ENCODE measurements at regions not wholly inside any gene's neighbourhood (a gene's known extent, or its start where the extent isn't known, plus 50 kb on each side); places are given as distances from the start of the nearest gene placed in this dataset.

- TF ChIP-seq EZH2 (IDR thresholded peaks at IDR 0.05; ENCODE audit: borderline replicate concordance, insufficient read depth, low read depth, low read length, poor library complexity, severe bottlenecking) (no peak), CTCF (IDR thresholded peaks at IDR 0.05) (no peak)
- 63% methylated on average over 13 of the region's 19 CpGs for WGBS (ENCODE audit: insufficient coverage)
- DNase-seq (no peak), ATAC-seq (ENCODE audit: low read depth) (no peak)
- no peaks in the 10 kb centered on the region for H3K79me2 ChIP-seq (ENCODE audit: control insufficient read depth, insufficient read depth, low read length)
- peaks cover 14% of the 10 kb centered on the region for H3K27me3 Mint-ChIP-seq
- no peak overlapping the region for H3K27ac Mint-ChIP-seq
- no peaks in the 10 kb centered on the region for H3K9me3 Mint-ChIP-seq (ENCODE audit: insufficient read depth)
- no peak overlapping the region for H3K4me2 ChIP-seq (replicated peaks; ENCODE audit: low read depth, low read length, poor library complexity, severe bottlenecking)
- no peaks in the 10 kb centered on the region for H4K20me1 ChIP-seq (ENCODE audit: control insufficient read depth, insufficient read depth, low read length, poor library complexity, severe bottlenecking)
- intact Hi-C loops (cut with micrococcal nuclease), result no loop called here
- H3K27ac ChIP-seq (ENCODE audit: low read length in 2 of 2), result no peak overlapping the region
- no peaks in the 10 kb centered on the region for H3K27me3 ChIP-seq (replicated peaks in 1 of 4; ENCODE audit: control extremely low read depth in 1 of 4, control insufficient read depth in 3 of 4, insufficient read depth in 4 of 4, low read length in 3 of 4)
- peaks cover 0 to 2% (median 0%) of the 10 kb centered on the region in 3 donors for H3K9me3 ChIP-seq (ENCODE audit: control extremely low read depth in 1 of 3, control insufficient read depth in 2 of 3, insufficient read depth in 1 of 3, low read length in 2 of 3)
- no peak overlapping the region for H3K4me3 Mint-ChIP-seq
- POLR2A ChIA-PET, result no interaction called here
- H3K9ac ChIP-seq (ENCODE audit: low read length), result no peak overlapping the region
- no peak overlapping the region for H3K4me3 ChIP-seq (ENCODE audit: control extremely low read depth in 1 of 5, extremely low read depth in 1 of 5, insufficient read depth in 1 of 5, low read depth in 2 of 5, low read length in 4 of 5)
- CTCF ChIA-PET, result no interaction called here
- H2AFZ ChIP-seq (ENCODE audit: insufficient read depth, low read depth, low read length, poor library complexity, severe bottlenecking), result no peak overlapping the region
- no peaks in the 10 kb centered on the region for H3K4me1 Mint-ChIP-seq
- no peaks in the 10 kb centered on the region for H3K4me1 ChIP-seq (ENCODE audit: control insufficient read depth in 2 of 2, insufficient read depth in 2 of 2, low read length in 2 of 2)
- H3K36me3 ChIP-seq (replicated peaks in 1 of 2; ENCODE audit: control extremely low read depth in 1 of 2, control insufficient read depth in 1 of 2, extremely low read depth in 1 of 2, insufficient read depth in 2 of 2, low read length in 1 of 2), result no peaks in the 10 kb centered on the region
Measured at GRCh38 chr1:34441259-34442069, 264.8 kb downstream of the C1orf94 start.

GRCh38 chr1:34444516-34444915, 267.8 kb downstream of the C1orf94 start:
- Histone ChIP-seq H3K4me2 (replicated peaks; ENCODE audit: low read depth, low read length, poor library complexity, severe bottlenecking) (no peak overlapping the region), H3K27ac (ENCODE audit: low read length in 2 of 2) (no peak overlapping the region), H3K79me2 (ENCODE audit: control insufficient read depth, insufficient read depth, low read length) (no peaks in the 10 kb centered on the region), H3K9me3 (ENCODE audit: control extremely low read depth in 1 of 3, control insufficient read depth in 2 of 3, insufficient read depth in 1 of 3, low read length in 2 of 3) (peaks cover 0 to 2% (median 0%) of the 10 kb centered on the region in 3 donors), H4K20me1 (ENCODE audit: control insufficient read depth, insufficient read depth, low read length, poor library complexity, severe bottlenecking) (no peaks in the 10 kb centered on the region), H3K4me1 (ENCODE audit: control insufficient read depth in 2 of 2, insufficient read depth in 2 of 2, low read length in 2 of 2) (no peaks in the 10 kb centered on the region), H3K36me3 (replicated peaks in 1 of 2; ENCODE audit: control extremely low read depth in 1 of 2, control insufficient read depth in 1 of 2, extremely low read depth in 1 of 2, insufficient read depth in 2 of 2, low read length in 1 of 2) (no peaks in the 10 kb centered on the region), H3K4me3 (ENCODE audit: control extremely low read depth in 1 of 5, extremely low read depth in 1 of 5, insufficient read depth in 1 of 5, low read depth in 2 of 5, low read length in 4 of 5) (no peak overlapping the region), H3K9ac (ENCODE audit: low read length) (no peak overlapping the region), H2AFZ (ENCODE audit: insufficient read depth, low read depth, low read length, poor library complexity, severe bottlenecking) (no peak overlapping the region), H3K27me3 (replicated peaks in 1 of 4; ENCODE audit: control extremely low read depth in 1 of 4, control insufficient read depth in 3 of 4, insufficient read depth in 4 of 4, low read length in 3 of 4) (no peaks in the 10 kb centered on the region)
- ATAC-seq (ENCODE audit: low read depth) (no peak), DNase-seq (no peak)
- peaks cover 21% of the 10 kb centered on the region for H3K27me3 Mint-ChIP-seq
- CTCF ChIA-PET, result no interaction called here
- H3K9me3 Mint-ChIP-seq (ENCODE audit: insufficient read depth), result no peaks in the 10 kb centered on the region
- no peak overlapping the region for H3K4me3 Mint-ChIP-seq
- H3K4me1 Mint-ChIP-seq, result no peaks in the 10 kb centered on the region
- WGBS (ENCODE audit: insufficient coverage), result 78% methylated on average over 2 of the region's 2 CpGs
- TF ChIP-seq CTCF (IDR thresholded peaks at IDR 0.05) (no peak), EZH2 (IDR thresholded peaks at IDR 0.05; ENCODE audit: borderline replicate concordance, insufficient read depth, low read depth, low read length, poor library complexity, severe bottlenecking) (no peak)
- intact Hi-C loops (cut with micrococcal nuclease), result no loop called here
- POLR2A ChIA-PET, result no interaction called here
- no peak overlapping the region for H3K27ac Mint-ChIP-seq

All from B cell (primary cell).